ENCODE measurements at regions not wholly inside any gene's neighbourhood (a gene's known extent, or its start where the extent isn't known, plus 50 kb on each side); places are given as distances from the start of the nearest gene placed in this dataset.

- TF ChIP-seq, protein P1, sequence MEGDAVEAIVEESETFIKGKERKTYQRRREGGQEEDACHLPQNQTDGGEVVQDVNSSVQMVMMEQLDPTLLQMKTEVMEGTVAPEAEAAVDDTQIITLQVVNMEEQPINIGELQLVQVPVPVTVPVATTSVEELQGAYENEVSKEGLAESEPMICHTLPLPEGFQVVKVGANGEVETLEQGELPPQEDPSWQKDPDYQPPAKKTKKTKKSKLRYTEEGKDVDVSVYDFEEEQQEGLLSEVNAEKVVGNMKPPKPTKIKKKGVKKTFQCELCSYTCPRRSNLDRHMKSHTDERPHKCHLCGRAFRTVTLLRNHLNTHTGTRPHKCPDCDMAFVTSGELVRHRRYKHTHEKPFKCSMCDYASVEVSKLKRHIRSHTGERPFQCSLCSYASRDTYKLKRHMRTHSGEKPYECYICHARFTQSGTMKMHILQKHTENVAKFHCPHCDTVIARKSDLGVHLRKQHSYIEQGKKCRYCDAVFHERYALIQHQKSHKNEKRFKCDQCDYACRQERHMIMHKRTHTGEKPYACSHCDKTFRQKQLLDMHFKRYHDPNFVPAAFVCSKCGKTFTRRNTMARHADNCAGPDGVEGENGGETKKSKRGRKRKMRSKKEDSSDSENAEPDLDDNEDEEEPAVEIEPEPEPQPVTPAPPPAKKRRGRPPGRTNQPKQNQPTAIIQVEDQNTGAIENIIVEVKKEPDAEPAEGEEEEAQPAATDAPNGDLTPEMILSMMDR (IDR thresholded peaks at IDR 0.05) = no peak
- intact Hi-C loops (cut with DNase I) = no loop called here
- H3K4me1 ChIP-seq = no peaks in the 10 kb centered on the region
- H3K4me3 ChIP-seq = no peak overlapping the region
- no peaks in the 10 kb centered on the region for H3K9me3 ChIP-seq
- no peaks in the 10 kb centered on the region for H3K36me3 ChIP-seq
- ATAC-seq (no peak), DNase-seq (no peak)
- H3K27me3 ChIP-seq = no peaks in the 10 kb centered on the region
- H3K27ac ChIP-seq = no peak overlapping the region
Measured at GRCh38 chr10:2051108-2051507, 313.8 kb upstream of the ADARB2 start.

DNA sequence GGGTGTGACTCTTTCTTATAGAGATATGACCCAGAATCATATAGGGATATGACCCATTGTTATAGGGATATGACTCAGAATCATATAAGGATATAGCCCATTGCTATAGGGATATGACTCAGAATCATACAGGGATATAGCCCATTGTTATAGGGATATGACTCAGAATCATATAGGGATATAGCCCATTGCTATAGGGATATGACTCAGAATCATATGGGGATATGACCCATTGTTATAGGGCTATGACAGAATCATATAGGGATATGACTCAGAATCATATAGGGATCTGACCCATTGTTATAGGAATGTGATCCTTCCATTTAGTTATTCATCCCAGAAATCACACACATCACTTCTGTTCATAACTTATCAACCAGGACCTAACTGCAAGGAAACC is 312.2 kb upstream of the ADARB2 start:
- DNase-seq = no peak
- no peak for ATAC-seq
- Histone ChIP-seq H3K27me3 (no peaks in the 10 kb centered on the region), H3K9me3 (no peaks in the 10 kb centered on the region), H3K27ac (no peak overlapping the region), H3K4me3 (no peak overlapping the region), H3K4me1 (no peaks in the 10 kb centered on the region), H3K36me3 (no peaks in the 10 kb centered on the region)
- TF ChIP-seq, protein P1 (IDR thresholded peaks at IDR 0.05) = no peak
- intact Hi-C loops (cut with DNase I) = no loop called here

GRCh38 chr10:2048337-2048973 is 311.1 kb upstream of the ADARB2 start:
- DNase-seq (no peak), ATAC-seq (no peak)
- H3K27ac ChIP-seq = no peak overlapping the region
- TF ChIP-seq, protein P1 (IDR thresholded peaks at IDR 0.05) = no peak
- no peak overlapping the region for H3K4me3 ChIP-seq
- no peaks in the 10 kb centered on the region for H3K4me1 ChIP-seq
- H3K9me3 ChIP-seq = no peaks in the 10 kb centered on the region
- intact Hi-C loops (cut with DNase I) = no loop called here
- H3K36me3 ChIP-seq = no peaks in the 10 kb centered on the region
- no peaks in the 10 kb centered on the region for H3K27me3 ChIP-seq

DNA sequence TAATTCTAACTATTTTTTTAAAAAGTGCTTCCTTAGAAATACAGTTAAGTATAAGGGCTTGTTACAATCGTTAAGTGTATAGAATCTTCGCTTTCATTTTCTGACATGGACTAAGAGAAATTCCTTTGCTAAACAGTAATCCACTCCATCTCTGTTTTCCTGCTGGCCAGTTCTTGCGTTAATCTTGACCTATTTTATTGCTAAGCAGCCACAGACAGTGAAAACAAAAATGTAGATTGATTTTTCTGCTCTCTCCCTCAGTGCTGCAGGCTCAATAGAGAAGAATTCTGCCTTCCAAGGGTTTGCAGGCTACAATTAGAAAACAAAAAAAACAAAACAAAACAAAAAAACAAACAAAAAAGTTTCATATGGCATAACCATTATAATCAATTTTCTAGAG is 310.4 kb upstream of the ADARB2 start:
- H3K36me3 ChIP-seq = no peaks in the 10 kb centered on the region
- no peak for ATAC-seq

GRCh38 chr10:2043379-2043778 is 306.1 kb upstream of the ADARB2 start:
- TF ChIP-seq, protein P1 (IDR thresholded peaks at IDR 0.05) = no peak
- no peak overlapping the region for H3K4me3 ChIP-seq
- no peaks in the 10 kb centered on the region for H3K27me3 ChIP-seq
- no peak for DNase-seq
- no peak overlapping the region for H3K27ac ChIP-seq
- H3K36me3 ChIP-seq = no peaks in the 10 kb centered on the region
- no peak for ATAC-seq
- no peaks in the 10 kb centered on the region for H3K4me1 ChIP-seq
- H3K9me3 ChIP-seq = no peaks in the 10 kb centered on the region
- intact Hi-C loops (cut with DNase I) = no loop called here

More for the DNA sequence above, 310.4 kb upstream of the ADARB2 start:
- intact Hi-C loops (cut with DNase I) = no loop called here
- no peak for DNase-seq
- Histone ChIP-seq H3K27ac (no peak overlapping the region), H3K4me1 (no peaks in the 10 kb centered on the region), H3K27me3 (no peaks in the 10 kb centered on the region), H3K9me3 (no peaks in the 10 kb centered on the region), H3K4me3 (no peak overlapping the region)
- TF ChIP-seq, protein P1 (IDR thresholded peaks at IDR 0.05) = no peak

- no peaks in the 10 kb centered on the region for H3K36me3 ChIP-seq
- H3K27ac ChIP-seq = no peak overlapping the region
- DNase-seq = no peak
- H3K4me1 ChIP-seq = no peaks in the 10 kb centered on the region
- intact Hi-C loops (cut with DNase I) = no loop called here
- H3K4me3 ChIP-seq = no peak overlapping the region
- no peak for ATAC-seq
- no peaks in the 10 kb centered on the region for H3K9me3 ChIP-seq
- TF ChIP-seq, protein P1 (IDR thresholded peaks at IDR 0.05) = no peak
- H3K27me3 ChIP-seq = no peaks in the 10 kb centered on the region
Measured at GRCh38 chr10:2038036-2038435, 300.7 kb upstream of the ADARB2 start.

Data from upper lobe of right lung (tissue), 1 donor.